Iris pigment epithelial cell (primary cell): ENCODE measurements at regions not wholly inside any gene's neighbourhood (a gene's known extent, or its start where the extent isn't known, plus 50 kb on each side); places are given as distances from the start of the nearest gene placed in this dataset.

Experiments
- DNase-seq: peaks from one replicate; pipeline ENCODE4 v3.0.0-alpha.2; 2011; ENCODE audit warnings: low read depth

DNA sequence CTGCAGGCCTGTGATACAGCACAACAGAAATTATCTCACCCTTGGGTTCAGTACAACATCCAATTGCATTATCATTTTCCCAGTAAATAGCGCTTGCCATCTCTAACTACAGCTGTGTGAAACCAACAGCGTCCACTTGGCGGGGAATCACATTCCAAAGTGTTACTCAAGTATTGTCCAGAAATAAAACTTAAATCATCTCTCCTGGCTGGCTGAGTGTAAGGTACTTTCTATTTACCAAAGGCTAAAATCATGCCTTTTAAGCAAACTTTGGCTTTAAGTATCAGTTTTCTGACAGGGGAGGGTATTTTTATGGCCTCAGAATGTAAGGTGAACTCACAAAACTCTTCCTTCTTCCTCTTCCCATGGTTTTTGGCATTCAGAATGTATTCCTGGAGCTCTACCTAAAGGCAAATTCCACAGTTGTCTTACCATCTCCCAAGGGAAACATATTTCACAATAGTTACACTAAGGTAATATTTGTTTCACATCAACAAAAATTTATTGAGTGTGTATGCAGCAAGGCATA lies 205.6 kb upstream of the MPDZ start:
- DNase-seq = peak; percentile 82

GRCh38 chr9:13484186-13484585 lies 204.7 kb upstream of the MPDZ start:
- no peak for DNase-seq

GRCh38 chr9:13481274-13481673 lies 201.8 kb upstream of the MPDZ start:
- DNase-seq = no peak

GRCh38 chr9:13480693-13481092 lies 201.2 kb upstream of the MPDZ start:
- no peak for DNase-seq

GRCh38 chr9:13479096-13479495 lies 199.6 kb upstream of the MPDZ start:
- DNase-seq = no peak

GRCh38 chr9:13478639-13479038 lies 199.1 kb upstream of the MPDZ start:
- no peak for DNase-seq

DNA sequence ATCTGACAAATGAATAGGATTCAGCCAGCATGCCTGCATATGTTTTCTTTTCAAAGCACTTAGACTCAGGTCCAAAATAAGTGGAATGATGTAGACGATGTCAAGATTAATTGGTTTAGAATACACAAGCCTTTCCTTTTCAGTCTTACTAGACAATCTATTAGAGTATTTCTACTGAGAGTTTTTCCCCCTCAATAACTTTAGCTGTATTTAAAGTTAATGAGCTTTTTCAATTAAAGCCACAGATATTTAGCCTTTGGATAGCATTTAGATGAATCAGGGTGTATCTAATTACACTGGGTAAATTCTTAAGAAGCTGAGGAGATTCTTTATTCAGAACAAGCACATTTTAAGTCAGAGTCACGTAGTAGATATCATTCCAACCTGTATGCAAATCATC lies 198.7 kb upstream of the MPDZ start:
- peak; percentile 17 for DNase-seq

- no peak for DNase-seq
Measured at GRCh38 chr9:13470836-13471235, 191.3 kb upstream of the MPDZ start.

DNA sequence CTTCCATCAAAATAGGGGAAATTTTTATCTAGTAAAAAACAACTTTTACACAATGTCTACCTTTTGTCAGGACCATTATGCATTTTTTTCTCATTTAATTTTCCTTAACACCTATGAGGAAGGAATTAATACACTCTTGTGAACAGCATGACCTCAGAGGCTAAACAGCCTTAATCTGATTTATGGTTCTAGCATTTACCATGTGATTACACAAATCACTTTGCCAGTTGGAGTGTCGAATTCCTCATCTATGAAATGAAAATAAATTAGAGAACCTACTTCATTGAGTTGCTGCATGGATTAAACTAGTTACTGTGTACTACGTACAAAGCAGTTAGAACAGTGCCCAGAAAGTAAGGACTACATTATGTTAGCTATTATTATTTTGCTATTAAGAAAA lies 187.7 kb upstream of the MPDZ start:
- DNase-seq = no peak

GRCh38 chr9:13461414-13461991 lies 182.0 kb upstream of the MPDZ start:
- DNase-seq = no peak

- DNase-seq = no peak
Measured at GRCh38 chr9:13459071-13459470, 179.6 kb upstream of the MPDZ start.

DNA sequence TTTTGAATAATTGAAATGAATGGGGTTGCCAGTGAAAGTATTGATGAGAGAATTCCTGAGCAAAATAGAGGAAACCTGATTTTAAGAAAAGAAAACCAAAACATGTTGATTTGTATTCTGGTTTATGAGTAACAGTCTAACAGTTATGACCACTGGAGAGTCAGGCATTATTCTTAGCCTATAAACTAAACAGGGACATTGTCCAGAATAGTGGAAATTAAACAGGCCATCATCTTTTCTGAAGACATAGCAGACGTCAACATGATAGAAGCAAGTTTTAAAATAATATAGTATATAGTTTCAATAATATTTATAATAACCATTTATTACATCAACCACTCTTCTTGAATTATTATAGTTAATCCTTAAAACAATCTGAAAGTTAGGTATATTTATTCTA lies 178.3 kb upstream of the MPDZ start:
- no peak for DNase-seq

DNA sequence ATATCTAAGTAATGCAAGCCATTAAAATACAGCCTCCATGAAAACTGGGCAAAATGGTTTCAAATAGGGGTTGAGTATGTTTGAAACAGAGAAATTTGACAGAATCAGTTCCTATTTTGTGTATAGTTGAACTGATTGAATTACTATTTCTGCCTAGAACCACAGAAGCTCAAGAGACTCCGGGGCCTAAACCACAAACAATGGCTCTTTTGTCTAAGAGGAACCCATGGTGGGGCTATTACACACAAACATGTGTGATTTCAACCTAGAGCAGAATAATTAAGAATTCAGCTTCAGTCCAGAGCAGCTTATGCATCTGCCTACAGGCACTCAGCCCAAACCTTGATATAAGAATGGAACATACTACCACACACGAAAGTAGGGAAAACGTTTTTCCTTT lies 171.2 kb upstream of the MPDZ start:
- DNase-seq = no peak

DNA sequence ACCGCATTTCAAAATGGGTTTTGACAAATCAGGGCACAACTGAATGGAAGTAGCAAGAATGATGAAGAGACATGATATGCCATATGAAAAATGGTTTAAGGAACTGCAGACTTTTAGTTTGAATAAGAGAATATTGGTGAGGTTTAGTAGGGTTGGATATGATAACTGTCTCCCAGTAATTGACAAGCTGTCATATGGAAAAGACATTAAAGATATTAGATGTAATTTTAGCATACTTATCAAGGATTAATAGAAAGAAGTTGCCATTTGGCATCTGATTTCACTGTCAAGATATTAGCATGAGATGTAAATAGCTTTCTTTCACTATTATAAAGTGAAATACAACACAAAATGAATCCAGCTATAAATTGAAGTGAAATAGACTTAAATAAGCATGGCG lies 169.0 kb upstream of the MPDZ start:
- no peak for DNase-seq

DNA sequence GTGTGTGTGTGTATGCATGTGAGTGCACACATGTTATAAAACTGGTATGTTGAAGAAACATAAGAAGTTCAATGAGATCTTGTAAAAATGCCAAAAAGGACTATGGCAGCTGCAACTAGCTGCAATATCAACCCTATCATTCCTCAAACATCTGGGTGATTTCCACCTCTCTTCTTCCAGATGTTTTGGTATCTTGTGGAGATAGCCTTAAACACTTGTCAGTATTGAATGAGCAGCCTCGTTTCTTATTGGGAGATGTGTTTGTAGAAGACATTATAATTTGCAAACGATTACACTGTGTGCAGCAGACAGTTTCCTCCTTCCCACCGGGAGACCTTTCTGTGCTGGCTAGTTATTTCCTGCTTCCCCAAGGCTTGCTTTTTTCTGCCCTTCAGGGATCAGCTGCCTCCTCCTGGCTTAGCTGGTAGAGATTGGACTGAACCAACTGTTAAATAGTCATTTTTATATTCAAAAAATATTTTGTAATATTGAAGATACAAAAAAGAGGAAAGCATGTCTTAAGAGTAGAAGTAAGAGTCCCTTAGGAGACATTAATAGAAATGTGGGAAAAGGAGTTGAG lies 168.4 kb upstream of the MPDZ start:
- DNase-seq = no peak

DNA sequence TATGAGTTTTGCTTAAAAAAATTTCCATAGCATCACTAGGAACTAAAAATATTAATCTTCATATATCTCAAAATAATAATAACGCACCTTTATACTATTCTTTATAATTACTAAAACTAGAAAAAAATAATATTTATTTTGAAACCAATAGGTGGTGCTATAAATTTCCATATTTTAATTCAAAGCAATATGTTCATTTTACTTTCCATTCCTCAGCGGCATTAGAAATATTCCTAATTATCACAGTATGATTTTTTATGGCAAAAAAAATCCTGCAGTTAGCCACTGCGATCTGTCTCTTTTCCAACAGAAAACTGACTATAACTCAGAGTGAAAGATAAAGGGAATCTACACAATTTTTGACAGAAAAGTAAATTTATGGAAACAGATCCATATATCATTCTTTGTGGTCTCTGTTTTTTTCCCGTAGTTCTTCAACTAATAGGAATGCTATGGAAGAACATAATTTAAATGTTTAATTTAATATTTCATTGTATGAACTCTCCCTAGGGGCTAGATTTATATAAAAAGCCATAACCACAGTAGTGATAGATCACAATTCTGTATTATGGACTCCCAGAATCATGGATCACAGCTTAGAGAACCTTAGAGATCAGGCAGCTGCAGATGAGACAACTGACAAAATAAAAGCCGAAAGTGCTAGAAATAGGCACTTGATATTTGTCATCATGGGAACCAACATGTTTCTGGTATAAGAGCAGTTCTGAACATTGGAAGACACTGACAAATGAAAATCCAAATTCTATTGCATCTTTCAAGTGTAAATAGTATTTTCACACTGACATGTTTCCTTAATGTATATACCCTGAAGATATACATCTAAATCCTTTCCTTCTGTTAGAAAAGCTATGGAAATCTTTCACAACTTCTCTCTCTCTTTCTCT lies 167.7 kb upstream of the MPDZ start:
- no peak for DNase-seq

GRCh38 chr9:13446286-13446937 lies 166.9 kb upstream of the MPDZ start:
- DNase-seq = no peak

DNA sequence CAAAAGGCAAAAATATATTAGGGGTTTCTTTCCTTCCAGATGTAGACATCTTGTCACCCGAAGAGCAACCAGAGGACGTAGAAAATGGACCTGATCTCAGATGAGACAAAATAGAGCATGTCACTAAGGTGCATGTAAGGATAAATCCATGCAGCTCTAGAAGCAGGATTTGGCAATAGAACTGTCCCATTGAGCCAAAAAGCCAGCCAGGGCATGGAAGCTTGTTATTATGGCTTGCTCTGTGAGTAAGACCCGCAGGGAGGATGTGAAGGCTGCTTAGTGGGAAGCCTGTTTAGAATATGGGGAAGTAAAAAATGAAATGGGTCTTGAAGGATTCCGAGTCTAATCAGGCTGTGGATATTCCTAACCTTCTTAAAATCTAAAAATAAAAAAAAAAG lies 165.6 kb upstream of the MPDZ start:
- DNase-seq = no peak

DNA sequence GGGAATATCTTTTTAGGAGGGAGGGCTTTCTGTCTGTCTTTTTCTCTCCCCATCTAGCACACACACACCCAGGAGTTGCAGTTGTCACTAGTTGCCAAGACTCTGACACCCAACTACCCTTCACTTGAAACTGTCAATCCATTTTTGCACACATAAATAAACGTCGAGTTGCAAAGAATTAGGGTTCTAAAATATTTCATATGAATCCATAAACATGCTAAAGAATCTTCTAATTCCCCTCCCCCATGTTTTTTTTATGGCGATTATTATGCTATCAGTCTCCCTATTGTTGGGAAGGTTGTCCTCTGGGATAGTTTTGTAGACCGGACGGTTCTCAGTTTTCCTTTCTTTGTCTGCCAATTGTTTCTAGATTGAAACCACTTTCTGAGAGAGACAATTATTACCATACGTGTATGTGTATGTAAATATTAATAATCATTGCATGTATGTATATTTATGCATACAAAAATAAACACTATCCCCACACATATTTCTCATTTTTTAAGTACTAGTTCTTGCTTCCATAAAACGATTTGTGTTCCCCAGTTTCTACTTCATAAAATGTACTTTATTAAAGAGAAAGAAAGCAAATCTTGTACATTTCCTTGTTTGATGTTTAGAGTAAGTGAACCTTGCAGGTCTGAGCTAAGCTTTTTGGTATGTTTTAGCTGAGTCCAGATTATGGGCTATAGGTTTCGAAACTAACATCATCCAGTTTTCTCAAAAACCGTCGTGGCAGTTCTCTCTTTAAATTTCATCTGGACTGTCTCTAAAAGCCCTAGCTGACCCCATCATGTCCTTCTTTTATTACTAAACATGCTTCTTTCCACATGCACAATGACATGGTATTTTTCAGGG lies 165.0 kb upstream of the MPDZ start:
- DNase-seq = no peak

GRCh38 chr9:13443346-13444244 lies 164.1 kb upstream of the MPDZ start:
- DNase-seq = no peak
